IPS DF 6.9 (cell line): ENCODE measurements at regions not wholly inside any gene's neighbourhood (a gene's known extent, or its start where the extent isn't known, plus 50 kb on each side); places are given as distances from the start of the nearest gene placed in this dataset.
"Not testable (repeated sequence)": the region's sequence is repeated elsewhere in the genome, so short reads cannot be mapped to it uniquely, and the experiment has no call there.

Experiments
- DNase-seq: peaks from one replicate; pipeline ENCODE4 v3.0.0-alpha.2; 2013; ENCODE audit warnings: low read depth, low spot score
- H3K27ac ChIP-seq: one replicate; pipeline ENCODE4 v1.5.1; 2013; ENCODE audit warnings: low read length, control low read depth
- H3K27me3 ChIP-seq: 2 replicates; pipeline ENCODE4 v1.6.1; 2013; ENCODE audit warnings: mild to moderate bottlenecking, low read length; ENCODE audit not compliant: control insufficient read depth, insufficient read depth
- H3K36me3 ChIP-seq: 2 replicates; pipeline ENCODE4 v1.6.1; 2013; ENCODE audit warnings: low read length; ENCODE audit not compliant: control insufficient read depth, insufficient read depth
- H3K4me1 ChIP-seq: 2 replicates; pipeline ENCODE4 v1.6.1; 2013; ENCODE audit warnings: low read length; ENCODE audit not compliant: control insufficient read depth, insufficient read depth
- H3K4me3 ChIP-seq: 2 replicates; pipeline ENCODE4 v1.5.1; 2013; ENCODE audit warnings: mild to moderate bottlenecking, low read length
- H3K9me3 ChIP-seq: 2 replicates; pipeline ENCODE4 v1.6.1; 2013; ENCODE audit warnings: low read length, inconsistent platforms; ENCODE audit not compliant: control insufficient read depth, insufficient read depth
- WGBS: extraction: QIAGEN DNeasy Blood & Tissue Kit; methylation state at CpG from one replicate; pipeline ENCODE4 v1.1.7; 2013; ENCODE audit warnings: mixed read lengths, missing lambda C conversion rate; ENCODE audit not compliant: insufficient read length, insufficient coverage; 5-methylcytosine and 5-hydroxymethylcytosine counted together

GRCh38 chr11:106551744-106552673 lies 466.3 kb downstream of the GUCY1A2 start:
- Histone ChIP-seq H3K4me3 (no peak overlapping the region), H3K36me3 (no peaks in the 10 kb centered on the region), H3K4me1 (peaks cover 1% of the 10 kb centered on the region; the same call in 1 of the 2 replicates), H3K27ac (no peak overlapping the region), H3K27me3 (no peaks in the 10 kb centered on the region; the same call in 1 of the 2 replicates), H3K9me3 (no peaks in the 10 kb centered on the region)
- WGBS = no CpG with 5 or more reads among the region's 13 CpGs
- no peak for DNase-seq

- no peak for DNase-seq
- Histone ChIP-seq H3K4me1 (peaks cover 1% of the 10 kb centered on the region; the same call in 1 of the 2 replicates), H3K4me3 (no peak overlapping the region), H3K36me3 (no peaks in the 10 kb centered on the region), H3K9me3 (no peaks in the 10 kb centered on the region), H3K27me3 (no peaks in the 10 kb centered on the region; the same call in 1 of the 2 replicates), H3K27ac (no peak overlapping the region)
- WGBS = no CpG with 5 or more reads among the region's 6 CpGs
Measured at GRCh38 chr11:106552694-106553203, 465.5 kb downstream of the GUCY1A2 start.

GRCh38 chr11:106553304-106553703 lies 465.0 kb downstream of the GUCY1A2 start:
- WGBS = no CpG with 5 or more reads among the region's 6 CpGs
- H3K4me3 ChIP-seq = no peak overlapping the region
- no peaks in the 10 kb centered on the region; the same call in 1 of the 2 replicates for H3K27me3 ChIP-seq
- no peak overlapping the region for H3K27ac ChIP-seq
- H3K9me3 ChIP-seq = no peaks in the 10 kb centered on the region
- peaks cover 1% of the 10 kb centered on the region; the same call in 1 of the 2 replicates for H3K4me1 ChIP-seq
- DNase-seq = no peak
- H3K36me3 ChIP-seq = no peaks in the 10 kb centered on the region

GRCh38 chr11:106555566-106556250 lies 462.6 kb downstream of the GUCY1A2 start:
- not testable (repeated sequence) for H3K27ac ChIP-seq, H3K36me3 ChIP-seq, H3K27me3 ChIP-seq, DNase-seq, H3K9me3 ChIP-seq, H3K4me3 ChIP-seq, H3K4me1 ChIP-seq
- WGBS = no CpG with 5 or more reads among the region's 13 CpGs

- Histone ChIP-seq H3K27me3 (no peaks in the 10 kb centered on the region), H3K4me1 (no peaks in the 10 kb centered on the region), H3K9me3 (no peaks in the 10 kb centered on the region), H3K4me3 (no peak overlapping the region), H3K27ac (no peak overlapping the region), H3K36me3 (no peaks in the 10 kb centered on the region)
- WGBS = no CpG with 5 or more reads among the region's 2 CpGs
- no peak for DNase-seq
Measured at GRCh38 chr11:106565326-106565725, 452.9 kb downstream of the GUCY1A2 start.

- no peaks in the 10 kb centered on the region for H3K27me3 ChIP-seq
- WGBS = no CpG with 5 or more reads among the region's 3 CpGs
- DNase-seq = no peak
- no peak overlapping the region for H3K27ac ChIP-seq
- no peaks in the 10 kb centered on the region for H3K36me3 ChIP-seq
- no peak overlapping the region for H3K4me3 ChIP-seq
- no peaks in the 10 kb centered on the region for H3K9me3 ChIP-seq
- no peaks in the 10 kb centered on the region for H3K4me1 ChIP-seq
Measured at GRCh38 chr11:106568632-106569031, 449.6 kb downstream of the GUCY1A2 start.

- not testable (repeated sequence) for H3K27ac ChIP-seq, DNase-seq, H3K9me3 ChIP-seq, H3K4me1 ChIP-seq, H3K36me3 ChIP-seq, H3K4me3 ChIP-seq, H3K27me3 ChIP-seq
- WGBS = no CpG with 5 or more reads among the region's 5 CpGs
Measured at GRCh38 chr11:106577384-106577783, 440.9 kb downstream of the GUCY1A2 start.

GRCh38 chr11:106581399-106581798 lies 436.9 kb downstream of the GUCY1A2 start:
- no CpG with 5 or more reads among the region's 6 CpGs for WGBS

GRCh38 chr11:106585061-106585460 lies 433.2 kb downstream of the GUCY1A2 start:
- Histone ChIP-seq H3K9me3 (no peaks in the 10 kb centered on the region), H3K27ac (no peak overlapping the region), H3K4me1 (no peaks in the 10 kb centered on the region), H3K36me3 (no peaks in the 10 kb centered on the region), H3K4me3 (no peak overlapping the region), H3K27me3 (no peaks in the 10 kb centered on the region)
- WGBS = no CpG with 5 or more reads among the region's 5 CpGs
- DNase-seq = peak; percentile 18

More at GRCh38 chr11:106581399-106581798, 436.9 kb downstream of the GUCY1A2 start:
- no peak for DNase-seq
- Histone ChIP-seq H3K9me3 (no peaks in the 10 kb centered on the region), H3K4me1 (no peaks in the 10 kb centered on the region), H3K4me3 (no peak overlapping the region), H3K36me3 (no peaks in the 10 kb centered on the region), H3K27me3 (no peaks in the 10 kb centered on the region), H3K27ac (no peak overlapping the region)

- DNase-seq = peak; percentile 9
- Histone ChIP-seq H3K27ac (no peak overlapping the region), H3K36me3 (no peaks in the 10 kb centered on the region), H3K9me3 (no peaks in the 10 kb centered on the region), H3K4me1 (no peaks in the 10 kb centered on the region), H3K4me3 (no peak overlapping the region), H3K27me3 (no peaks in the 10 kb centered on the region)
- WGBS = no CpG with 5 or more reads among the region's 6 CpGs
Measured at GRCh38 chr11:106594751-106595351, 423.4 kb downstream of the GUCY1A2 start.
